Esophagus muscularis mucosa (tissue), 4 donors: ENCODE measurements at regions not wholly inside any gene's neighbourhood (a gene's known extent, or its start where the extent isn't known, plus 50 kb on each side); places are given as distances from the start of the nearest gene placed in this dataset.

Experiments used
- DNase-seq: peaks from one replicate; pipeline ENCODE4 v3.0.0-alpha.2; 2017; ENCODE audit errors: extremely low spot score
- H3K27ac ChIP-seq, 4 donors: fragments of 200-600 bp; sonication (generic); replicated peaks in 1 of 4; 1 replicate in 3 of 4; 2 replicates in 1 of 4; pipeline ENCODE4 v1.5.1; 2016 to 2019; ENCODE audit warnings: mild to moderate bottlenecking in 1 of 4
- H3K27me3 ChIP-seq, 4 donors: fragments of 200-600 bp; sonication (generic); one replicate each; pipeline versions ENCODE4 v1.5.1 to v1.6.0; 2016 to 2019
- H3K36me3 ChIP-seq, 4 donors: fragments of 200-600 bp; sonication (generic); one replicate each; pipeline ENCODE4 v1.5.1; 2016 to 2019
- H3K4me1 ChIP-seq, 4 donors: fragments of 200-600 bp; sonication (generic); one replicate each; pipeline ENCODE4 v1.5.1; 2016 to 2019
- H3K4me3 ChIP-seq, 4 donors: fragments of 200-600 bp; sonication (generic); 1 replicate in 2 of 4; 2 replicates in 2 of 4; pipeline ENCODE4 v1.5.1; 2016 to 2019; ENCODE audit warnings: mild to moderate bottlenecking in 4 of 4, moderate library complexity in 1 of 4
- H3K9me3 ChIP-seq, 4 donors: fragments of 200-600 bp; sonication (generic); 1 replicate in 3 of 4; 2 replicates in 1 of 4; pipeline ENCODE4 v1.5.1; 2016 to 2019
- EP300 ChIP-seq: sonication (generic); formaldehyde crosslinking; IDR thresholded peaks from one replicate; pipeline ENCODE4 v1.6.1; 2017; ENCODE audit warnings: antibody characterized with exemption
- POLR2A ChIP-seq: fragments of 450-650 bp; IDR thresholded peaks from one replicate; pipeline ENCODE4 v1.6.1; 2017; ENCODE audit warnings: antibody characterized with exemption, moderate library complexity, mild to moderate bottlenecking, low read depth
- POLR2AphosphoS5 ChIP-seq, 2 donors: sonication (generic); formaldehyde crosslinking; IDR thresholded peaks; one replicate each; pipeline ENCODE4 v1.6.1; 2017; ENCODE audit warnings: antibody characterized with exemption in 2 of 2
- WGBS: methylation state at CpG from one replicate; pipeline ENCODE4 v1.1.5; 2018; 5-methylcytosine and 5-hydroxymethylcytosine counted together
- intact Hi-C: fragments of 100-400 bp; cut with DNase I; formaldehyde crosslinking; loops from one replicate; pipeline ENCODE4 v1.15.1; 2023
- TF ChIP-seq, protein P1 (sequence below), 3 experiments: fragments of 200-600 bp in 2 of 3; fragments of 450-650 bp in 1 of 3; sonication (generic) in 2 of 3; IDR thresholded peaks; one replicate each; pipeline ENCODE4 v1.5.1; 2017 to 2019; ENCODE audit warnings: antibody characterized with exemption in 3 of 3, mild to moderate bottlenecking in 2 of 3, moderate library complexity in 1 of 3

GRCh38 chr5:113984928-113985327 is 376.9 kb upstream of the KCNN2 start:
- TF ChIP-seq POLR2AphosphoS5 (IDR thresholded peaks at IDR 0.05) = no peak
- TF ChIP-seq, protein P1, sequence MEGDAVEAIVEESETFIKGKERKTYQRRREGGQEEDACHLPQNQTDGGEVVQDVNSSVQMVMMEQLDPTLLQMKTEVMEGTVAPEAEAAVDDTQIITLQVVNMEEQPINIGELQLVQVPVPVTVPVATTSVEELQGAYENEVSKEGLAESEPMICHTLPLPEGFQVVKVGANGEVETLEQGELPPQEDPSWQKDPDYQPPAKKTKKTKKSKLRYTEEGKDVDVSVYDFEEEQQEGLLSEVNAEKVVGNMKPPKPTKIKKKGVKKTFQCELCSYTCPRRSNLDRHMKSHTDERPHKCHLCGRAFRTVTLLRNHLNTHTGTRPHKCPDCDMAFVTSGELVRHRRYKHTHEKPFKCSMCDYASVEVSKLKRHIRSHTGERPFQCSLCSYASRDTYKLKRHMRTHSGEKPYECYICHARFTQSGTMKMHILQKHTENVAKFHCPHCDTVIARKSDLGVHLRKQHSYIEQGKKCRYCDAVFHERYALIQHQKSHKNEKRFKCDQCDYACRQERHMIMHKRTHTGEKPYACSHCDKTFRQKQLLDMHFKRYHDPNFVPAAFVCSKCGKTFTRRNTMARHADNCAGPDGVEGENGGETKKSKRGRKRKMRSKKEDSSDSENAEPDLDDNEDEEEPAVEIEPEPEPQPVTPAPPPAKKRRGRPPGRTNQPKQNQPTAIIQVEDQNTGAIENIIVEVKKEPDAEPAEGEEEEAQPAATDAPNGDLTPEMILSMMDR (IDR thresholded peaks at IDR 0.05) = no peak
- no peak for TF ChIP-seq POLR2A
- no peak for TF ChIP-seq EP300
- no peaks in the 10 kb centered on the region for H3K27me3 ChIP-seq
- H3K4me3 ChIP-seq = no peak overlapping the region
- no peaks in the 10 kb centered on the region for H3K36me3 ChIP-seq
- no peaks in the 10 kb centered on the region for H3K9me3 ChIP-seq
- H3K4me1 ChIP-seq = no peaks in the 10 kb centered on the region
- DNase-seq = no peak
- H3K27ac ChIP-seq = no peak overlapping the region
- intact Hi-C loops = no loop called here
- 66% methylated on average over 2 of the region's 2 CpGs for WGBS

DNA sequence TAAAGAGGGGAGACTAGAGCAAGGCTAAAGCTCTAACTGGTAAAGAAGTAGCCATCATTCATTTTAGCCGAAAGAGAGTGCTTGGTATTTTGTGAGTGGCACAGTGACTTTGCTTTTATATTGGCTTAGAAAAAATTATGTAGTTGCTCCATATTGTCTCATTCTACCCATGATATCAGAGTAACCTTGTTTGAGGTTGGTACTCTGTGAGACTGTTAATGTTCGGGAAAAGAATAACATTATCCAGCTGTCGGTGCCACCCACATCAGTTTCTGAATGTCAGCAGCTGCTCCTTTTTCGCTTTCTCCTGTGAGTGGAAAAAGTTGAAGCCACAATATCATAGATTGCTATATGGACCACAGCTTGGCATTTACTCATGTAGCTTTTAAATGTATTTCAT is 376.4 kb upstream of the KCNN2 start:
- TF ChIP-seq POLR2A = no peak
- no peak for TF ChIP-seq POLR2AphosphoS5 (IDR thresholded peaks at IDR 0.05)
- TF ChIP-seq EP300 = no peak
- TF ChIP-seq, protein P1 (IDR thresholded peaks at IDR 0.05) = no peak
- intact Hi-C loops = no loop called here
- H3K27me3 ChIP-seq = no peaks in the 10 kb centered on the region
- H3K9me3 ChIP-seq = no peaks in the 10 kb centered on the region
- no peaks in the 10 kb centered on the region for H3K4me1 ChIP-seq
- DNase-seq = no peak
- no peaks in the 10 kb centered on the region for H3K36me3 ChIP-seq
- H3K27ac ChIP-seq = no peak overlapping the region
- H3K4me3 ChIP-seq = no peak overlapping the region
- WGBS = 74% methylated on average over 4 of the region's 4 CpGs

DNA sequence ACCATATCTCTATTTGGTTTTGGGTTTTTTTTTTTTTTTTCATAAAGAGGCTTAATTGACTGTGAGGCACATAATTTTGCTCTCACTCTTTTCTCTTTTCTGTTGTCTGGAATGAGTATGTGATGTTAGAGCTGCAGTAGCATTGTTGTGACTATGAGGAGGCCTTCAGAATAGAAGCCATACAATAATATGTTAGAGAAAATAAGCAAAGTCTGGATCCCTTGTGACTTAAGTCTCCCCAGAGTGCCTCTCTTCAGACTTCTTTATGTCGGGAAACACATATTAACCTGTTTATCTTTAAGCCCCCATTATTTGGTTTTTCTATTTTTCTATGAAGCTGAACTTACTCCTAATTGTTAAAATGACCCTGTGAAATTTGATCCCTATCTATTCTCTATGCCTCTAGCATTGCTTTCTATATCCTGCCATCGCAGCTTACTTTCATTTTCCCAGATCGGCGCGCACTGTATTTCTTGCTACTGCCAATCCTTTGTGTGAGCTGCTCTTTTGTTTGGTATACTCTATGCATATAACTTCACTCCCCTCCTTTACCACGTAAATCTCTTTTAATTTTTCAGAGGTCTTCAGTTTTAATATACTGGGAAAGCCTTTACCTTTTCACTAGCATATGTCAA is 372.5 kb upstream of the KCNN2 start:
- intact Hi-C loops = no loop called here
- Histone ChIP-seq H3K36me3 (no peaks in the 10 kb centered on the region), H3K27ac (no peak overlapping the region), H3K27me3 (no peaks in the 10 kb centered on the region), H3K9me3 (no peaks in the 10 kb centered on the region), H3K4me1 (no peaks in the 10 kb centered on the region), H3K4me3 (no peak overlapping the region)
- DNase-seq = no peak
- 86% methylated on average over 6 of the region's 6 CpGs for WGBS
- TF ChIP-seq POLR2AphosphoS5 (IDR thresholded peaks at IDR 0.05) = no peak
- no peak for TF ChIP-seq EP300
- TF ChIP-seq POLR2A = no peak
- TF ChIP-seq, protein P1 (IDR thresholded peaks at IDR 0.05) = no peak

DNA sequence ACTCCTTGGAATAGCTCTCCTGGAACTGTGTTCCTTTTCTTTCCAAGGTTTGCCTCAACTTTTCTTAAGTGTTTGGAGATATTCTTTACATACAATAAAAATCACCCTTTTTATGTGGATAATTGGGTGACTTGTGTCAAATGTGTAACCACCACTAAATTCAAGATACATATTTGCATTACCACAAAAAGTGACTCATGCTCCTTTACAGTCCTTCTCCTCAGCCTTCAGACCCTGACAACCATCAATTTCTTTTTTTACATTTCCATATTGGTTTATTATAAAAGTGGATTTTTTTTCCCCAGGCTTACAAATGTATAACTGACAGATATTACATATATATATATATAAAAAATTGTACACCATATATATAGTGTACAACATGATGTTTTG is 372.0 kb upstream of the KCNN2 start:
- Histone ChIP-seq H3K9me3 (no peaks in the 10 kb centered on the region), H3K27me3 (no peaks in the 10 kb centered on the region), H3K27ac (no peak overlapping the region), H3K36me3 (no peaks in the 10 kb centered on the region), H3K4me3 (no peak overlapping the region), H3K4me1 (no peaks in the 10 kb centered on the region)
- TF ChIP-seq, protein P1 (IDR thresholded peaks at IDR 0.05) = no peak
- no peak for TF ChIP-seq EP300
- TF ChIP-seq POLR2AphosphoS5 (IDR thresholded peaks at IDR 0.05) = no peak
- intact Hi-C loops = no loop called here
- no peak for DNase-seq

- H3K4me1 ChIP-seq = no peaks in the 10 kb centered on the region
- no peak overlapping the region for H3K27ac ChIP-seq
- H3K27me3 ChIP-seq = no peaks in the 10 kb centered on the region
- H3K9me3 ChIP-seq = no peaks in the 10 kb centered on the region
- intact Hi-C loops = no loop called here
- H3K36me3 ChIP-seq = no peaks in the 10 kb centered on the region
- no peak overlapping the region for H3K4me3 ChIP-seq
- WGBS = 79% methylated on average over 1 of the region's 1 CpG
- DNase-seq = no peak
- TF ChIP-seq, protein P1 (IDR thresholded peaks at IDR 0.05) = no peak
- TF ChIP-seq EP300 (no peak), POLR2A (no peak), POLR2AphosphoS5 (IDR thresholded peaks at IDR 0.05) (no peak)
Measured at GRCh38 chr5:114001076-114001475, 360.8 kb upstream of the KCNN2 start.
